ENCODE measurements at regions not wholly inside any gene's neighbourhood (a gene's known extent, or its start where the extent isn't known, plus 50 kb on each side); places are given as distances from the start of the nearest gene placed in this dataset.

- no peak for TF ChIP-seq EP300 (IDR thresholded peaks at IDR 0.05)
- TF ChIP-seq CTCF (IDR thresholded peaks at IDR 0.05) = no peak
Observed at GRCh38 chr2:225290757-225291400, 108.6 kb upstream of the NYAP2 start.

All from suprapubic skin (tissue), 3 donors.